Cardiac fibroblast (primary cell): ENCODE measurements at regions not wholly inside any gene's neighbourhood (a gene's known extent, or its start where the extent isn't known, plus 50 kb on each side); places are given as distances from the start of the nearest gene placed in this dataset.

ENCODE experiments used
- DNase-seq, 2 donors: peaks; one replicate each; pipeline versions ENCODE4 v3.0.0 to v3.0.0-alpha.2; 2010; ENCODE audit warnings: low read depth in 2 of 2
- H3K4me3 ChIP-seq, 2 donors: replicated peaks in 1 of 2; 1 replicate in 1 of 2; 2 replicates in 1 of 2; pipeline ENCODE4 v1.5.1; 2011; ENCODE audit warnings: low read depth in 2 of 2, low read length in 2 of 2, mild to moderate bottlenecking in 2 of 2, moderate library complexity in 1 of 2
- CTCF ChIP-seq: IDR thresholded peaks from one replicate; pipeline ENCODE4 v1.5.1; 2011; ENCODE audit warnings: low read depth, mild to moderate bottlenecking, low read length, inconsistent platforms

- TF ChIP-seq CTCF = no peak
- H3K4me3 ChIP-seq = no peak overlapping the region
- no peak for DNase-seq
Observed at GRCh38 chr13:88424463-88424862, 753.3 kb downstream of the SLITRK5 start.

GRCh38 chr13:88426661-88427060 lies 755.5 kb downstream of the SLITRK5 start:
- TF ChIP-seq CTCF = no peak
- H3K4me3 ChIP-seq = no peak overlapping the region
- DNase-seq = no peak

- DNase-seq = no peak
- TF ChIP-seq CTCF = no peak
- no peak overlapping the region for H3K4me3 ChIP-seq
Observed at GRCh38 chr13:88429862-88430261, 758.7 kb downstream of the SLITRK5 start.

GRCh38 chr13:88434953-88435352 lies 763.8 kb downstream of the SLITRK5 start:
- DNase-seq = no peak
- no peak overlapping the region for H3K4me3 ChIP-seq
- no peak for TF ChIP-seq CTCF

GRCh38 chr13:88436974-88437373 lies 765.8 kb downstream of the SLITRK5 start:
- TF ChIP-seq CTCF = no peak
- no peak for DNase-seq
- no peak overlapping the region for H3K4me3 ChIP-seq

- no peak overlapping the region for H3K4me3 ChIP-seq
- no peak for TF ChIP-seq CTCF
- DNase-seq = no peak
Observed at GRCh38 chr13:88450515-88450914, 779.3 kb downstream of the SLITRK5 start.

- no peak for TF ChIP-seq CTCF
- no peak overlapping the region for H3K4me3 ChIP-seq
- no peak for DNase-seq
Observed at GRCh38 chr13:88456151-88456550, 785.0 kb downstream of the SLITRK5 start.
